GM12875 (cell line): ENCODE measurements at regions not wholly inside any gene's neighbourhood (a gene's known extent, or its start where the extent isn't known, plus 50 kb on each side); places are given as distances from the start of the nearest gene placed in this dataset.

Experiments used
- H3K4me3 ChIP-seq: one replicate; pipeline ENCODE4 v1.5.1; 2011; ENCODE audit warnings: low read depth, low read length, control low read depth
- CTCF ChIP-seq: IDR thresholded peaks from 2 replicates; pipeline ENCODE4 v1.5.1; 2011; ENCODE audit warnings: low read depth, mild to moderate bottlenecking, control low read depth, inconsistent platforms, low read length, moderate library complexity, borderline replicate concordance; ENCODE audit not compliant: insufficient read depth

GRCh38 chr4:129972257-129972656 is 876.3 kb downstream of the C4orf33 start:
- no peak overlapping the region for H3K4me3 ChIP-seq

GRCh38 chr4:129974730-129975129 is 878.8 kb downstream of the C4orf33 start:
- TF ChIP-seq CTCF = no peak
- no peak overlapping the region for H3K4me3 ChIP-seq

More at GRCh38 chr4:129972257-129972656, 876.3 kb downstream of the C4orf33 start:
- no peak for TF ChIP-seq CTCF

- TF ChIP-seq CTCF = no peak
Measured at GRCh38 chr4:129978315-129978714, 882.4 kb downstream of the C4orf33 start.

GRCh38 chr4:129988957-129989356 is 893.0 kb downstream of the C4orf33 start:
- H3K4me3 ChIP-seq = no peak overlapping the region
- no peak for TF ChIP-seq CTCF

More at GRCh38 chr4:129978315-129978714, 882.4 kb downstream of the C4orf33 start:
- no peak overlapping the region for H3K4me3 ChIP-seq

GRCh38 chr4:129994715-129995114 is 898.8 kb downstream of the C4orf33 start:
- TF ChIP-seq CTCF = no peak
- H3K4me3 ChIP-seq = no peak overlapping the region

- TF ChIP-seq CTCF = no peak
- no peak overlapping the region for H3K4me3 ChIP-seq
Measured at GRCh38 chr4:129998436-129999150, 902.6 kb downstream of the C4orf33 start.

- TF ChIP-seq CTCF = no peak
- H3K4me3 ChIP-seq = no peak overlapping the region
Measured at GRCh38 chr4:129999156-129999555, 903.2 kb downstream of the C4orf33 start.
